ENCODE measurements at regions not wholly inside any gene's neighbourhood (a gene's known extent, or its start where the extent isn't known, plus 50 kb on each side); places are given as distances from the start of the nearest gene placed in this dataset.
A peak's percentile ranks its signal among the peaks of the same experiment; 100 is the strongest.

GRCh38 chr1:83615370-83615769 lies 383.6 kb downstream of the TTLL7 start:
- Histone ChIP-seq H3K18ac (ENCODE audit: low read length) (no peak overlapping the region), H3K36me3 (ENCODE audit: control insufficient read depth in 1 of 2, insufficient read depth in 2 of 2, low read length in 2 of 2) (no peaks in the 10 kb centered on the region), H3K4me3 (ENCODE audit: low read depth, low read length) (no peak overlapping the region), H3K27me3 (ENCODE audit: insufficient read depth, low read length) (no peaks in the 10 kb centered on the region), H2BK12ac (ENCODE audit: low read length) (no peak overlapping the region), H2AFZ (ENCODE audit: insufficient read depth, low read length, poor library complexity) (no peak overlapping the region), H4K91ac (ENCODE audit: low read depth, low read length) (no peak overlapping the region), H3K79me2 (ENCODE audit: control insufficient read depth, insufficient read depth, low read length, poor library complexity) (no peaks in the 10 kb centered on the region), H3K79me1 (ENCODE audit: low read length) (no peaks in the 10 kb centered on the region), H3K14ac (ENCODE audit: low read length) (no peak overlapping the region), H3K9ac (ENCODE audit: low read length) (no peak overlapping the region), H2BK5ac (ENCODE audit: low read depth, low read length, poor library complexity) (no peak overlapping the region), H3K27ac (ENCODE audit: low read depth, low read length) (no peak overlapping the region), H3K4me1 (ENCODE audit: control insufficient read depth in 1 of 2, insufficient read depth in 2 of 2, low read length in 2 of 2) (no peaks in the 10 kb centered on the region), H3K4ac (ENCODE audit: low read depth, low read length) (no peak overlapping the region), H3K23ac (ENCODE audit: low read length) (no peak overlapping the region), H4K12ac (ENCODE audit: low read depth, low read length) (no peak overlapping the region), H3K9me3 (ENCODE audit: insufficient read depth, low read depth, low read length) (no peaks in the 10 kb centered on the region), H3K4me2 (ENCODE audit: low read length) (no peak overlapping the region), H4K8ac (ENCODE audit: low read depth, low read length) (no peak overlapping the region), H2BK120ac (ENCODE audit: insufficient read depth, low read length, poor library complexity) (no peak overlapping the region), H2AK5ac (ENCODE audit: low read length) (no peak overlapping the region)
- WGBS (ENCODE audit: extremely low coverage, insufficient coverage, insufficient read length) = no CpG with 5 or more reads among the region's 2 CpGs
- DNase-seq = no peak

- no peak overlapping the region for H4K91ac ChIP-seq (ENCODE audit: low read depth, low read length)
- no peaks in the 10 kb centered on the region for H3K4me1 ChIP-seq (ENCODE audit: control insufficient read depth in 1 of 2, insufficient read depth in 2 of 2, low read length in 2 of 2)
- no peak overlapping the region for H4K8ac ChIP-seq (ENCODE audit: low read depth, low read length)
- peak; percentile 51 to 80 for DNase-seq
- H3K18ac ChIP-seq (ENCODE audit: low read length) = no peak overlapping the region
- no peaks in the 10 kb centered on the region for H3K9me3 ChIP-seq (ENCODE audit: insufficient read depth, low read depth, low read length)
- H3K79me1 ChIP-seq (ENCODE audit: low read length) = no peaks in the 10 kb centered on the region
- no peaks in the 10 kb centered on the region for H3K36me3 ChIP-seq (ENCODE audit: control insufficient read depth in 1 of 2, insufficient read depth in 2 of 2, low read length in 2 of 2)
- no peak overlapping the region for H3K4me2 ChIP-seq (ENCODE audit: low read length)
- no peak overlapping the region for H4K12ac ChIP-seq (ENCODE audit: low read depth, low read length)
- no peaks in the 10 kb centered on the region for H3K27me3 ChIP-seq (ENCODE audit: insufficient read depth, low read length)
- H2BK12ac ChIP-seq (ENCODE audit: low read length) = no peak overlapping the region
- H3K14ac ChIP-seq (ENCODE audit: low read length) = no peak overlapping the region
- H3K9ac ChIP-seq (ENCODE audit: low read length) = no peak overlapping the region
- no peak overlapping the region for H2AK5ac ChIP-seq (ENCODE audit: low read length)
- H3K23ac ChIP-seq (ENCODE audit: low read length) = no peak overlapping the region
- no peak overlapping the region for H3K4ac ChIP-seq (ENCODE audit: low read depth, low read length)
- H2BK120ac ChIP-seq (ENCODE audit: insufficient read depth, low read length, poor library complexity) = no peak overlapping the region
- WGBS (ENCODE audit: extremely low coverage, insufficient coverage, insufficient read length) = no CpG with 5 or more reads among the region's 4 CpGs
- H3K27ac ChIP-seq (ENCODE audit: low read depth, low read length) = no peak overlapping the region
- H2BK5ac ChIP-seq (ENCODE audit: low read depth, low read length, poor library complexity) = no peak overlapping the region
- no peak overlapping the region for H2AFZ ChIP-seq (ENCODE audit: insufficient read depth, low read length, poor library complexity)
- no peaks in the 10 kb centered on the region for H3K79me2 ChIP-seq (ENCODE audit: control insufficient read depth, insufficient read depth, low read length, poor library complexity)
- H3K4me3 ChIP-seq (ENCODE audit: low read depth, low read length) = no peak overlapping the region
Observed at GRCh38 chr1:83606416-83606955, 392.4 kb downstream of the TTLL7 start.

- Histone ChIP-seq H2AK5ac (ENCODE audit: low read length) (no peak overlapping the region), H3K9ac (ENCODE audit: low read length) (no peak overlapping the region), H2AFZ (ENCODE audit: insufficient read depth, low read length, poor library complexity) (no peak overlapping the region), H3K23ac (ENCODE audit: low read length) (no peak overlapping the region), H3K14ac (ENCODE audit: low read length) (no peak overlapping the region), H4K91ac (ENCODE audit: low read depth, low read length) (no peak overlapping the region), H3K27ac (ENCODE audit: low read depth, low read length) (no peak overlapping the region), H3K4me3 (ENCODE audit: low read depth, low read length) (no peak overlapping the region), H3K27me3 (ENCODE audit: insufficient read depth, low read length) (no peaks in the 10 kb centered on the region), H3K36me3 (ENCODE audit: control insufficient read depth in 1 of 2, insufficient read depth in 2 of 2, low read length in 2 of 2) (no peaks in the 10 kb centered on the region), H4K8ac (ENCODE audit: low read depth, low read length) (no peak overlapping the region), H2BK5ac (ENCODE audit: low read depth, low read length, poor library complexity) (no peak overlapping the region), H3K9me3 (ENCODE audit: insufficient read depth, low read depth, low read length) (peaks cover 3% of the 10 kb centered on the region), H2BK120ac (ENCODE audit: insufficient read depth, low read length, poor library complexity) (no peak overlapping the region), H3K4me2 (ENCODE audit: low read length) (no peak overlapping the region), H3K79me1 (ENCODE audit: low read length) (no peaks in the 10 kb centered on the region), H3K79me2 (ENCODE audit: control insufficient read depth, insufficient read depth, low read length, poor library complexity) (no peaks in the 10 kb centered on the region), H3K18ac (ENCODE audit: low read length) (no peak overlapping the region), H3K4me1 (ENCODE audit: control insufficient read depth in 1 of 2, insufficient read depth in 2 of 2, low read length in 2 of 2) (no peaks in the 10 kb centered on the region), H3K4ac (ENCODE audit: low read depth, low read length) (no peak overlapping the region), H4K12ac (ENCODE audit: low read depth, low read length) (no peak overlapping the region), H2BK12ac (ENCODE audit: low read length) (no peak overlapping the region)
- no CpG with 5 or more reads among the region's 1 CpG for WGBS (ENCODE audit: extremely low coverage, insufficient coverage, insufficient read length)
- DNase-seq = no peak
Observed at GRCh38 chr1:83596331-83596730, 402.6 kb downstream of the TTLL7 start.

- Histone ChIP-seq H4K91ac (ENCODE audit: low read depth, low read length) (no peak overlapping the region), H3K14ac (ENCODE audit: low read length) (no peak overlapping the region), H2BK5ac (ENCODE audit: low read depth, low read length, poor library complexity) (no peak overlapping the region), H3K36me3 (ENCODE audit: control insufficient read depth in 1 of 2, insufficient read depth in 2 of 2, low read length in 2 of 2) (no peaks in the 10 kb centered on the region), H3K27ac (ENCODE audit: low read depth, low read length) (no peak overlapping the region), H3K4me2 (ENCODE audit: low read length) (no peak overlapping the region), H3K27me3 (ENCODE audit: insufficient read depth, low read length) (no peaks in the 10 kb centered on the region), H3K18ac (ENCODE audit: low read length) (no peak overlapping the region), H2AFZ (ENCODE audit: insufficient read depth, low read length, poor library complexity) (no peak overlapping the region), H3K4ac (ENCODE audit: low read depth, low read length) (no peak overlapping the region), H3K4me1 (ENCODE audit: control insufficient read depth in 1 of 2, insufficient read depth in 2 of 2, low read length in 2 of 2) (no peaks in the 10 kb centered on the region), H2BK12ac (ENCODE audit: low read length) (no peak overlapping the region), H2BK120ac (ENCODE audit: insufficient read depth, low read length, poor library complexity) (no peak overlapping the region), H3K9me3 (ENCODE audit: insufficient read depth, low read depth, low read length) (no peaks in the 10 kb centered on the region), H4K8ac (ENCODE audit: low read depth, low read length) (no peak overlapping the region), H3K9ac (ENCODE audit: low read length) (no peak overlapping the region), H3K23ac (ENCODE audit: low read length) (no peak overlapping the region), H4K12ac (ENCODE audit: low read depth, low read length) (no peak overlapping the region), H3K79me1 (ENCODE audit: low read length) (no peaks in the 10 kb centered on the region), H2AK5ac (ENCODE audit: low read length) (no peak overlapping the region), H3K4me3 (ENCODE audit: low read depth, low read length) (no peak overlapping the region), H3K79me2 (ENCODE audit: control insufficient read depth, insufficient read depth, low read length, poor library complexity) (no peaks in the 10 kb centered on the region)
- WGBS (ENCODE audit: extremely low coverage, insufficient coverage, insufficient read length) = no CpG with 5 or more reads among the region's 1 CpG
- no peak for DNase-seq
Observed at GRCh38 chr1:83593073-83593472, 405.9 kb downstream of the TTLL7 start.
